H1 (cell line): ENCODE measurements at regions not wholly inside any gene's neighbourhood (a gene's known extent, or its start where the extent isn't known, plus 50 kb on each side); places are given as distances from the start of the nearest gene placed in this dataset.

Source experiments
- CHD2 ChIP-seq: IDR thresholded peaks from 2 replicates; pipeline ENCODE4 v1.6.1; 2012; ENCODE audit warnings: low read length, improper control_type of control experiment
- CHD7 ChIP-seq: fragments of 300-600 bp; sonication (generic); IDR thresholded peaks from 2 replicates; pipeline ENCODE4 v1.7.1; 2012; ENCODE audit warnings: low read length, moderate library complexity, mild to moderate bottlenecking, inconsistent platforms; ENCODE audit not compliant: insufficient replicate concordance
- CTCF ChIP-seq, 3 experiments: IDR thresholded peaks; 1 replicate in 2 of 3; 2 replicates in 1 of 3; pipeline versions ENCODE4 v1.5.1 to v1.6.1; 2011; ENCODE audit warnings: low read length in 3 of 3, mild to moderate bottlenecking in 3 of 3, inconsistent platforms in 2 of 3, low read depth in 1 of 3, moderate library complexity in 1 of 3; ENCODE audit not compliant: insufficient read depth in 1 of 3; ENCODE audit errors: control extremely low read depth in 1 of 3
- KDM5A ChIP-seq: fragments of 200-600 bp; IDR thresholded peaks from 2 replicates; pipeline ENCODE4 v1.7.1; 2012; ENCODE audit warnings: mild to moderate bottlenecking, low read length, inconsistent platforms, mixed read lengths
- SP1 ChIP-seq: IDR thresholded peaks from 2 replicates; pipeline ENCODE4 v1.6.1; 2011; ENCODE audit warnings: low read depth, low read length
- TCF12 ChIP-seq: IDR thresholded peaks from 2 replicates; pipeline ENCODE4 v1.6.1; 2011; ENCODE audit warnings: low read depth, mild to moderate bottlenecking, low read length

GRCh38 chr2:5589183-5589582 lies 103.0 kb upstream of the SOX11 start (continued):
- TF ChIP-seq CHD7 (no peak), KDM5A (no peak), TCF12 (no peak), CTCF (IDR thresholded peaks at IDR 0.05; ENCODE audit: control extremely low read depth in 1 of 3, insufficient read depth in 1 of 3, low read depth in 1 of 3, low read length in 3 of 3) (peak in 2 of 3 experiments; percentile 48 to 51; a peak in 2 of 4 replicates), CHD2 (no peak), SP1 (no peak)
- TF ChIP-seq, all 59 proteins: peak for 2
